NCI-H748 treated with DMSO at 0.1 percent for 48 hours (cell line): ENCODE measurements at regions not wholly inside any gene's neighbourhood (a gene's known extent, or its start where the extent isn't known, plus 50 kb on each side); places are given as distances from the start of the nearest gene placed in this dataset.

Experiments used
- DNase-seq: peaks from one replicate; lab custom pipeline; 2025; lab: John Stamatoyannopoulos, UW

DNA sequence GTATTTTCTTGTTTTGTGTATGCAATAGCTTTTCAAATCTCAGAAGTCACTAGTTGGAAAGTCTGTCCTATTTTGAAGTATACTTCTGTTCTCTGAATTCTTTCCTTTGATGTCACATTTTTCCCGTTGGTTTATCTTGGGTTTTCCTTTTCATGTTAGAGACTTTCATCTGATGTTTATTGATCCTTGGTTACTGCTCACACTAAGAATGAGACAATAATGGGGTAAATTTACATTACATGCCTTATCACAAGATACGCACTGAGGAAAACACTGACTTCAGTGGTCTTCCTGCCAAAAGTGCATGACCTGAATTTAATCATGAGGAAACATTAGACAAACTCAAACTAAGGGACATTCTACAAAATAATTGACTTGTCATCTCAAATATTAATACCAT, 63.5 kb upstream of the C1GALT1 start:
- no peak for DNase-seq

- no peak for DNase-seq
Observed at GRCh38 chr7:7119729-7120128, 62.6 kb upstream of the C1GALT1 start.

DNA sequence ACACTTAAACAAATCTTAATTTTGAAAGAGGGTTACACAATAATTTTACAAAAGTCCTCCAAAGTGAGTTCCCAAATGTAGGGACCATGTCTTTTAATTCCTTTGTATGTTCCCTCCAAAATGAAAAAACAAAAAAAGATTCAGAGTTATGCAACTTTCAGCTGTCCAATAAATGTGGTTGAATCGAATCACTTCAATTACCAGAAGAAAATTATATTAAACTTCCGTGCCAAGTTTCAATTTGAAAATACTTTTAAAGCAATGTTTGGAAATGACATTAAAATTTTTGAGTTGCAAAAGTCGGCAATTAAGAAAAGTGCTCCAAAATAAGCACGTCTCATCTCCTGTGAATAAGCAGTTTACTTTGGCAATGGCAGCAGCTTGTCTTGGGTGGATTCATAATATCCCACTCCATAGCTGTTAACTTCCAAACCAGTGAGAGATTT, 60.3 kb upstream of the C1GALT1 start:
- no peak for DNase-seq

- no peak for DNase-seq
Observed at GRCh38 chr7:7122701-7123281, 59.6 kb upstream of the C1GALT1 start.

DNA sequence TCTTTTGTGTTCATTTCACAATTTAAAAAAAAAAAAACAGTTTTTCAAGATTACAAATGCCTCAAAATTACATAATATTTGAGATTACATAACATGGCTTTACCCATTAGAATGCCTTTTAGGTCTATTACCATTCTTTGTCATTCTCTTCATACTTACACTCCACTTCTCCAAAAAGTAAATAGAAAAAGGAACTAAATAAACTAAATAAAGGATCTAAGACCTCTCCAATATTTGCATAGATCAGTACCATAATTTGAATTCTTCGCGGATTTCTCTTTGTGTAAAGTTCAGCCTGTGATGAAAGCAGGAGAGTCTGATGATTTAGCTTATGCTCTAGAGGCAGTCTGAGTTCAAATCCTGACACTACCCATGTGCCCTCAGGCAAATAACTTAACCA, 56.4 kb upstream of the C1GALT1 start:
- DNase-seq, result no peak

GRCh38 chr7:7127773-7128172, 54.6 kb upstream of the C1GALT1 start:
- no peak for DNase-seq

- DNase-seq, result no peak
Observed at GRCh38 chr7:7129381-7129780, 53.0 kb upstream of the C1GALT1 start.

DNA sequence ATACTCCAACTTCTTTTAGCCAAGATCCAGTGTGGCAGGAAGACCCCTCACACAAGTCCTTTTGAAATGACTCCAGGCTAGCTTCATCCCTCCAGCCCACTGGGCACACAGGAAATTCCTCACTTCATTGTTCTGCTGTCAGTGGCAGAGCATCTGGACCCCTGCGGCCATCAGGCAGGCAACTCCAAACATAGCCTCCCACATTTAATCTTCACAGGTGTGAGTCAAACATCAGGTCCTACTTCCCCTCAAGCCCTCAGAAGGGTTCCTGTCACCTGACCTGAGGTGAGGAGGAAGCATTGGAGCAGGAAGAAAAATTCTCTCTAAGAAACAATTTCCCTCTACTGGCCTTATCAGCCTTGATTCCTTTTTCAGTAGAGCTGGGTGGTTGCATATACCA, 51.1 kb upstream of the C1GALT1 start:
- DNase-seq, result no peak
